Thyroid gland (tissue), 4 donors: ENCODE measurements at regions not wholly inside any gene's neighbourhood (a gene's known extent, or its start where the extent isn't known, plus 50 kb on each side); places are given as distances from the start of the nearest gene placed in this dataset.

Experiments used
- POLR2A ChIP-seq, 2 donors: fragments of 450-650 bp; IDR thresholded peaks; one replicate each; pipeline ENCODE4 v1.6.1; 2017; ENCODE audit warnings: antibody characterized with exemption in 2 of 2, mild to moderate bottlenecking in 2 of 2, moderate library complexity in 1 of 2
- TF ChIP-seq, protein P1 (sequence below), 6 experiments: fragments of 200-600 bp in 3 of 6; fragments of 450-650 bp in 3 of 6; sonication (generic) in 3 of 6; IDR thresholded peaks; one replicate each; pipeline ENCODE4 v1.5.1; 2016 to 2019; ENCODE audit warnings: antibody characterized with exemption in 6 of 6, mild to moderate bottlenecking in 2 of 6, inconsistent platforms in 1 of 6, moderate library complexity in 1 of 6

DNA sequence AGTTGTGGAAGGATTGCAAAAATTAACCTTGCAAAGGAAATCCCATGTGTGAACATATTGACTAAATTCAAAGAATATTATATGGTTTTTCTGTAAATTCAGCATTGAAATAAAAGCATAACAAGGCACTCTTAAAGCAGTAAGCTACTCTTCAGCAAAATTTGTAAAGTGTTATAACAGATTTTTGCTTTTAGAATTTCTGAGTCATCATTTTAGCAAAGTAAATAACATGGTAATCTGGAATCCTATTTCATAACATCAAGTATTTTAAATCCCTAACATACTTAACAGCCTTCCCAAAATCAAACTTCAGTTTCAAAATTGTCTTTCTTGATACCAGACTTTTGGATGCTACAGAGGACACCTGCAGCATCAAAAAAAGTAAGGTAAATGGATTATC, 436.0 kb upstream of the CDH9 start:
- TF ChIP-seq, protein P1, sequence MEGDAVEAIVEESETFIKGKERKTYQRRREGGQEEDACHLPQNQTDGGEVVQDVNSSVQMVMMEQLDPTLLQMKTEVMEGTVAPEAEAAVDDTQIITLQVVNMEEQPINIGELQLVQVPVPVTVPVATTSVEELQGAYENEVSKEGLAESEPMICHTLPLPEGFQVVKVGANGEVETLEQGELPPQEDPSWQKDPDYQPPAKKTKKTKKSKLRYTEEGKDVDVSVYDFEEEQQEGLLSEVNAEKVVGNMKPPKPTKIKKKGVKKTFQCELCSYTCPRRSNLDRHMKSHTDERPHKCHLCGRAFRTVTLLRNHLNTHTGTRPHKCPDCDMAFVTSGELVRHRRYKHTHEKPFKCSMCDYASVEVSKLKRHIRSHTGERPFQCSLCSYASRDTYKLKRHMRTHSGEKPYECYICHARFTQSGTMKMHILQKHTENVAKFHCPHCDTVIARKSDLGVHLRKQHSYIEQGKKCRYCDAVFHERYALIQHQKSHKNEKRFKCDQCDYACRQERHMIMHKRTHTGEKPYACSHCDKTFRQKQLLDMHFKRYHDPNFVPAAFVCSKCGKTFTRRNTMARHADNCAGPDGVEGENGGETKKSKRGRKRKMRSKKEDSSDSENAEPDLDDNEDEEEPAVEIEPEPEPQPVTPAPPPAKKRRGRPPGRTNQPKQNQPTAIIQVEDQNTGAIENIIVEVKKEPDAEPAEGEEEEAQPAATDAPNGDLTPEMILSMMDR (IDR thresholded peaks at IDR 0.05) = no peak
- no peak for TF ChIP-seq POLR2A (IDR thresholded peaks at IDR 0.05)
